GM10266 (cell line): ENCODE measurements at regions not wholly inside any gene's neighbourhood (a gene's known extent, or its start where the extent isn't known, plus 50 kb on each side); places are given as distances from the start of the nearest gene placed in this dataset.

Experiments used
- DNase-seq: peaks from one replicate; pipeline ENCODE4 v3.0.0; 2012; ENCODE audit errors: extremely low spot score
- TF ChIP-seq, protein P1 (sequence below): IDR thresholded peaks from 2 replicates; pipeline ENCODE4 v1.5.1; 2012; ENCODE audit warnings: mild to moderate bottlenecking, low read depth; ENCODE audit not compliant: control insufficient read depth, insufficient read depth; ENCODE audit errors: missing control alignments

DNA sequence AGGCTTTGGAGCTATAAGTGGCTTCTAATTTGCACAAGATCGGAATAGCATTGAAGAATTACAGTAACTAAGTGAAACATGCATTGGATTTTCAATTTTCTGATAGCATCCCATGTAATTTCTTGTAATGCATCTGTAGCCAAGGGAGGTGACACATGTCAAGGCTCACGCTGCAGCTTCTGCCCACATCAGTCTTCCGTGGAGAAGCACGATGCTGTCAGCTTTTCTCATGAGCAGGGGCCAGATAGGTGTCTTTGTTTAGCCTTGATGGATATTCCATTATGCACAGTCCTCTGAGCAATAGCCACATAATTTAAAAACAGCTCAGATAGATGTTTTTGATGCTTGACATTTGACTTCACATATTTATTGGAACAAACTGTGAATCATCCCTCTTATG lies 1046.9 kb upstream of the EEF2KMT start:
- DNase-seq: no peak
- TF ChIP-seq, protein P1, sequence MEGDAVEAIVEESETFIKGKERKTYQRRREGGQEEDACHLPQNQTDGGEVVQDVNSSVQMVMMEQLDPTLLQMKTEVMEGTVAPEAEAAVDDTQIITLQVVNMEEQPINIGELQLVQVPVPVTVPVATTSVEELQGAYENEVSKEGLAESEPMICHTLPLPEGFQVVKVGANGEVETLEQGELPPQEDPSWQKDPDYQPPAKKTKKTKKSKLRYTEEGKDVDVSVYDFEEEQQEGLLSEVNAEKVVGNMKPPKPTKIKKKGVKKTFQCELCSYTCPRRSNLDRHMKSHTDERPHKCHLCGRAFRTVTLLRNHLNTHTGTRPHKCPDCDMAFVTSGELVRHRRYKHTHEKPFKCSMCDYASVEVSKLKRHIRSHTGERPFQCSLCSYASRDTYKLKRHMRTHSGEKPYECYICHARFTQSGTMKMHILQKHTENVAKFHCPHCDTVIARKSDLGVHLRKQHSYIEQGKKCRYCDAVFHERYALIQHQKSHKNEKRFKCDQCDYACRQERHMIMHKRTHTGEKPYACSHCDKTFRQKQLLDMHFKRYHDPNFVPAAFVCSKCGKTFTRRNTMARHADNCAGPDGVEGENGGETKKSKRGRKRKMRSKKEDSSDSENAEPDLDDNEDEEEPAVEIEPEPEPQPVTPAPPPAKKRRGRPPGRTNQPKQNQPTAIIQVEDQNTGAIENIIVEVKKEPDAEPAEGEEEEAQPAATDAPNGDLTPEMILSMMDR: no peak

DNA sequence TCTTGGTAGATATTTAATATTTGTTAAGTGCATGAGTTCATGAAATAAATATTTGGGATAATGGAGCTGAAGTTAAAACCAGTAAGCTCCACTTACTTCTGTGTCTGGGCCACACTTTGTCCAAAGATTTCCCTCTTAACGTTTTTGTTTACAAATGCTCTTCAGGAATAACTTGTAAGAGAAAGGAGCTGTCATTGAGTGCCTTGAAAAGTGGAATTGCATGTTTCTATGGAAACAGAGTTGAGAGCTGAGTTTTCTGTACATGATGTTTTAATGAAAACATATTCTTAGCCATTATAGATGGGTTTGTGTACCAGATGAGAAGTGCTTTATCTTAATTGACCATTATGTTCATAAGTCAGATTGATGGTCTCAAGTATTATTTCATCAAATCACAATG lies 1045.4 kb upstream of the EEF2KMT start:
- TF ChIP-seq, protein P1: no peak
- no peak for DNase-seq

DNA sequence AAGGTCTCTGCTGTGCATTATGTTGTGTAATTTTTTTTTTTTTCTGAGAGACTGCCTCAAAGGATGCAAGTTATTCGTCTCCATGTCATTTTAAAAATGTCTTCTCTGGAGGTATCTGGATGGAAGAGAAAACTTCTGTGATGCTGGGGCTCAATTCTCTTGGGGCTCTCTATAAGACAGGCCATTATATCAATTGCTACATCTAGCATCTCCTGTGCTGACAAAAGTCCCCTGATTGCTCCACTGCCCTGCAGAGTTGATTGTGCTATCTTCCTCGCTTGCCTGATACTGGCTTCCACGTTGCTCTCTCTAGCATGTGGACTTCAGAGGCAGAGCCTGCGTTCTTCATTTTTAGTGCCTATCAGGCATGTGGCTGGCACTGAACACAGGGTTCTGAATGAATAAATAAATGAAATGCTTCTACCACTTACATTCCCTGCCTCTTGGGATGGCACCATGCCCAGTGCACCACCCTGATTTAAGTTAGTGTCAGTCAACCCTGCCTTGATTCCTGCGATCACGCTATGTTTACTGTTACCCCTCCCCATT lies 1035.5 kb upstream of the EEF2KMT start:
- TF ChIP-seq, protein P1: no peak
- no peak for DNase-seq

DNA sequence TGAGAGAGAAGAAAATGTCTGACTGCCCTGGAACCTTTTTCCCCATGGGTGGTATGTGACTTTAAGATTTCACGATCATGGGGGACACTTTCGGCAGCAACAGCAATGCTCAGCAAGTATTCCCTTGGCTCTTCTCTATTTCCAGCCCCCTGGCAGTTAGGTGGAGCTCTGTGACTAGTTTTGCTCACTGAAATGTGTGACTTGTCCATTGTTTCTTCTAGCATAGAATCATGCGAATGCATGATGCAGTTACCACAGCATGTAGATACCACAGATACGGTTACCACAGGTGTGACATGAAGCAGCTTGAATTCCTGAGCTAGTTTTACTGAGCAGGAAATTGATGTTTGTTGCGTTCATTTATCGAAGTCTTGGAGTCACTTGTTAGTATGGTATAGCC lies 1034.5 kb upstream of the EEF2KMT start:
- no peak for DNase-seq
- TF ChIP-seq, protein P1: no peak

DNA sequence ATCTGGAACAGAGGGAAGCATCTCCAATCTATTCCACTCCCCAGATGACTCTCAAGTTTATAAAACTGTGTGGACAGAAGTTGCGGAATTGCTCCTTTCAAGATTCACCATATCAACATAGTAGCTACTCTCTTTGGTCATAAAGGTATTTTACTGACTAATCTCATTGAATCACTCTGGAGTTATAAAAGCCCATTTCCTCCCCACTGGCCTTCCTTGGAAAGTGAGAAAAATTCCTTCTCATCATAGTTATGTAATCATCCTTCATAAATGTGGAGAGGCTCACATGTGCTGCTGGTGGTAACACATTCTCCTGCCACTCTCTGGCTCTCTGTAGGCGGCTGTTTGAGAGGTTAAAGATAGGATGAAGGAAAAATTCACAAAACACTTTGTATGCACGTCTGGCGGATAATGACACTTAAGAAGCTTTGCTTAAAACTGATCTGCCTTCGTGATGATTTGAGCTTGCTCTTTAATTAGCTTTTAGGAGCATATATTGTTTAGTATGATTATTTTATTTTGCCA lies 1034.0 kb upstream of the EEF2KMT start:
- DNase-seq: no peak

DNA sequence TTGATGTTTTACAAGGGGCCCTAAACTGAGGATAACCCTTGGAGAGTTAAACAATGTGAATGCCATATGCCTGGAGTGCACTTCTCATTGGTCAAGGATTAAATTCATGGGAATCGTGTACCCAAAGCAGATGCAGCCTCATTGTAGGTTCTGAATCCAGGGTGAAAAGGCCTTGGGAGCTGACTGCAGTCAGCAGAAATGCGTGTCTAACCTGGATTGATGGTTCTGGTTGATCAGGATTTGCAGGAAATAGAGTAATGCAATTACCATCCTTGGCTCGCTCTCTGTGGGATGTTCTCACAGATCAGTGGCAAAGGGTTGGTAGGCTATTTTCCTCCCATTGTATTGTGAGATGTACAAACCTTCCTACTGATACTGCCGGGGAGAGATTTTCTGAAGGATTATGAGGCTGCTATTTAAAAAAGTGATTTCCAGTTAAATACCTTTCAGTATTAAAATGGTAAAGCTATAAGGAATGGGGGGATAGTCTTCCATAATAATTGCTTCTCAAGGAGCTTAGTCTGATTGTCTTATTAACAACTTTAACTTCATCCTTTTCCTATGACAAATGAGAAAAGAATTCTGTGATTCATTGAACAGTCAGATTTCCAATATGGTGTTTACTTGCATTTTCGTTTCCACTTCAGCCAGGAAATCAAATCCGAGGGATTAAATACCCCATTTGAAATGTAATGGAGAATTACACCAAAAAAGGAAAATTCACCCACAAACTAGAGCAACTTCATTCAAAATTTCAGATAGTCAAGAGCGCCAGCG lies 1028.1 kb upstream of the EEF2KMT start:
- DNase-seq: no peak
- TF ChIP-seq, protein P1: no peak

More for the DNA sequence above, 1034.0 kb upstream of the EEF2KMT start:
- TF ChIP-seq, protein P1: no peak

DNA sequence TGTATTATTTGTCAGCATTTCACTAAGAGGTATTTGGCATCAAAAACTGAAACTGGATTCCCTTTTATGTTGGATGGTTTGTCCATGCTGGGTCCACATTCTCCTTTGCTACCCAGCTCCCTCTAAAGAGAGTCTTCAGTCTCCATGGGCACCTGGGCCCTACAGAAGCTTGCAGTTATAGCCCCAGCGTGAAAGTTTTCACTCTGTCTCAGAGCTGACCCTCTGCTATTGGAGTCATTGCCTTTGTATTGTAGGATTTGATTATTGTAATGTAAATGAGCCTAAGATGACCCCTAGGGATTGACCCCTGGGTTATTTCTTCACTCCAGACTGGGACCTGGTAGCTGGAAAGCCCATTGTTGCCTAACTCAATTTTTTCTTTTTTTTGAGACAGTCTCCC lies 1026.5 kb upstream of the EEF2KMT start:
- TF ChIP-seq, protein P1: no peak

More for the DNA sequence above, 1026.5 kb upstream of the EEF2KMT start:
- DNase-seq: no peak
